IMR-90 (cell line): ENCODE measurements at regions not wholly inside any gene's neighbourhood (a gene's known extent, or its start where the extent isn't known, plus 50 kb on each side); places are given as distances from the start of the nearest gene placed in this dataset.

Experiments
- ATAC-seq: fragments of 200-7000 bp; cut with Tn5 transposase; 2 replicates; pipeline ENCODE4 v1.9.1; 2020; ENCODE audit warnings: low read depth, mild to moderate bottlenecking, moderate library complexity
- BruUV-seq: library from RNA; stranded (reverse); fragments of 400-500 nt; replicated peaks from 2 replicates; lab custom pipeline; 2021; lab: Mats Ljungman, UMichigan
- CTCF ChIA-PET: fragments of 300-600 bp; formaldehyde crosslinking; extraction: SDS; loops from one replicate; lab custom pipeline; 2021; ENCODE audit warnings: antibody characterized with exemption; lab: Yijun Ruan, JAX
- POLR2A ChIA-PET: fragments of 300-600 bp; sonication (Branson Sonifier 250); formaldehyde crosslinking; loops from one replicate; lab custom pipeline; 2022; ENCODE audit warnings: antibody characterized with exemption; ENCODE audit not compliant: unreplicated experiment; lab: Charles Lee
- DNase-seq: peaks from one replicate; pipeline ENCODE4 v3.0.0; 2013
- H2AFZ ChIP-seq: replicated peaks from 2 replicates; pipeline ENCODE3; 2013; ENCODE audit warnings: low read length, mild to moderate bottlenecking; ENCODE audit not compliant: poor library complexity
- H2AK5ac ChIP-seq: 2 replicates; pipeline ENCODE4 v1.6.1; 2013; ENCODE audit warnings: low read depth, low read length, inconsistent platforms
- H2AK9ac ChIP-seq: replicated peaks from 2 replicates; pipeline ENCODE3; 2013; ENCODE audit warnings: mild to moderate bottlenecking, low read depth, low read length, moderate library complexity; ENCODE audit not compliant: poor library complexity
- H2BK120ac ChIP-seq: 2 replicates; pipeline ENCODE4 v1.6.1; 2013; ENCODE audit warnings: low read depth, low read length, inconsistent platforms
- H2BK15ac ChIP-seq: 3 replicates; pipeline ENCODE4 v1.6.1; 2013; ENCODE audit warnings: low read depth, low read length, inconsistent platforms
- H2BK20ac ChIP-seq: 2 replicates; pipeline ENCODE4 v1.6.1; 2013; ENCODE audit warnings: low read depth, mild to moderate bottlenecking, inconsistent platforms, low read length, moderate library complexity
- H2BK5ac ChIP-seq: 2 replicates; pipeline ENCODE4 v1.6.1; 2013; ENCODE audit warnings: mild to moderate bottlenecking, low read depth, low read length, inconsistent platforms; ENCODE audit not compliant: poor library complexity, severe bottlenecking
- H3K14ac ChIP-seq: replicated peaks from 2 replicates; pipeline ENCODE4 v1.6.1; 2013; ENCODE audit warnings: low read depth, low read length, inconsistent platforms
- H3K18ac ChIP-seq: 2 replicates; pipeline ENCODE4 v1.6.1; 2013; ENCODE audit warnings: low read depth, low read length, control low read depth
- H3K23ac ChIP-seq: 2 replicates; pipeline ENCODE4 v1.6.1; 2013; ENCODE audit warnings: low read depth, low read length, inconsistent platforms
- H3K27ac ChIP-seq: 2 replicates; pipeline ENCODE4 v1.5.1; 2013; ENCODE audit warnings: mild to moderate bottlenecking, control low read depth, low read length; ENCODE audit not compliant: insufficient read depth
- H3K27me3 ChIP-seq: 2 replicates; pipeline ENCODE4 v1.6.1; 2013; ENCODE audit warnings: low read length; ENCODE audit not compliant: control insufficient read depth, insufficient read depth
- H3K36me3 ChIP-seq: 2 replicates; pipeline ENCODE4 v1.6.1; 2013; ENCODE audit warnings: low read length, mixed read lengths; ENCODE audit not compliant: control insufficient read depth, insufficient read depth
- H3K4ac ChIP-seq: 2 replicates; pipeline ENCODE4 v1.6.1; 2013; ENCODE audit warnings: low read depth, low read length, inconsistent platforms
- H3K4me1 ChIP-seq: 2 replicates; pipeline ENCODE4 v1.6.1; 2013; ENCODE audit warnings: low read length, mixed read lengths; ENCODE audit not compliant: control insufficient read depth, insufficient read depth
- H3K4me2 ChIP-seq: 2 replicates; pipeline ENCODE4 v1.6.1; 2013; ENCODE audit warnings: low read depth, mild to moderate bottlenecking, control low read depth, low read length, moderate library complexity
- H3K4me3 ChIP-seq: 2 replicates; pipeline ENCODE4 v1.5.1; 2013; ENCODE audit warnings: low read depth, mild to moderate bottlenecking, control low read depth, low read length, moderate library complexity; ENCODE audit not compliant: insufficient read depth
- H3K56ac ChIP-seq: 2 replicates; pipeline ENCODE4 v1.6.1; 2013; ENCODE audit warnings: low read length, inconsistent platforms; ENCODE audit not compliant: insufficient read depth; ENCODE audit errors: extremely low read depth
- H3K79me1 ChIP-seq, 2 experiments: 2 replicates each; pipeline ENCODE4 v1.6.1; 2013; ENCODE audit warnings: low read length in 2 of 2, inconsistent platforms in 1 of 2, low read depth in 1 of 2
- H3K9ac ChIP-seq: 2 replicates; pipeline ENCODE4 v1.6.1; 2013; ENCODE audit warnings: low read depth, low read length, control low read depth
- H3K9me1 ChIP-seq: 2 replicates; pipeline ENCODE4 v1.6.1; 2013; ENCODE audit warnings: low read length, inconsistent platforms; ENCODE audit not compliant: insufficient read depth
- H3K9me3 ChIP-seq: 2 replicates; pipeline ENCODE4 v1.6.1; 2013; ENCODE audit warnings: low read length; ENCODE audit not compliant: control insufficient read depth, insufficient read depth
- H4K20me1 ChIP-seq: 2 replicates; pipeline ENCODE4 v1.6.1; 2013; ENCODE audit warnings: low read length, inconsistent platforms; ENCODE audit not compliant: insufficient read depth
- H4K5ac ChIP-seq: 2 replicates; pipeline ENCODE4 v1.6.1; 2013; ENCODE audit warnings: mild to moderate bottlenecking, low read depth, low read length, control low read depth
- H4K8ac ChIP-seq, 2 experiments: 2 replicates each; pipeline ENCODE4 v1.6.1; 2013; ENCODE audit warnings: low read depth in 2 of 2, low read length in 2 of 2, control low read depth in 1 of 2, inconsistent platforms in 1 of 2
- H4K91ac ChIP-seq: 2 replicates; pipeline ENCODE4 v1.6.1; 2013; ENCODE audit warnings: low read depth, low read length, inconsistent platforms; ENCODE audit not compliant: insufficient read depth
- BHLHE40 ChIP-seq: fragments of 150-350 bp; IDR thresholded peaks from 2 replicates; pipeline ENCODE4 v1.6.1; 2016; ENCODE audit warnings: mild to moderate bottlenecking, low read depth, low read length
- CEBPB ChIP-seq: IDR thresholded peaks from 2 replicates; pipeline ENCODE4 v1.6.1; 2012; ENCODE audit warnings: low read depth, low read length, improper control_type of control experiment
- CHD1 ChIP-seq: IDR thresholded peaks from 2 replicates; pipeline ENCODE4 v1.6.1; 2012; ENCODE audit warnings: low read depth, low read length, improper control_type of control experiment
- MAFK ChIP-seq: IDR thresholded peaks from 2 replicates; pipeline ENCODE4 v1.6.1; 2012; ENCODE audit warnings: low read depth, low read length, improper control_type of control experiment
- MAZ ChIP-seq: IDR thresholded peaks from 2 replicates; pipeline ENCODE4 v1.6.1; 2012; ENCODE audit warnings: low read depth, mild to moderate bottlenecking, low read length, improper control_type of control experiment, moderate library complexity, borderline replicate concordance
- MXI1 ChIP-seq: IDR thresholded peaks from 2 replicates; pipeline ENCODE4 v1.6.1; 2012; ENCODE audit warnings: low read depth, mild to moderate bottlenecking, low read length, moderate library complexity, borderline replicate concordance
- NFE2L2 ChIP-seq: fragments of 150-350 bp; IDR thresholded peaks from 2 replicates; pipeline ENCODE4 v1.6.1; 2016; ENCODE audit warnings: low read depth, mild to moderate bottlenecking, low read length
- POLR2A ChIP-seq: IDR thresholded peaks from 2 replicates; pipeline ENCODE4 v1.6.1; 2012; ENCODE audit warnings: mild to moderate bottlenecking, low read depth, low read length
- RAD21 ChIP-seq: IDR thresholded peaks from 2 replicates; pipeline ENCODE4 v1.6.1; 2012; ENCODE audit warnings: low read length, improper control_type of control experiment
- RCOR1 ChIP-seq: IDR thresholded peaks from 2 replicates; pipeline ENCODE4 v1.6.1; 2012; ENCODE audit warnings: mild to moderate bottlenecking, low read length, improper control_type of control experiment; ENCODE audit not compliant: insufficient replicate concordance
- RFX5 ChIP-seq: IDR thresholded peaks from 2 replicates; pipeline ENCODE4 v1.8.0; 2012; ENCODE audit warnings: low read depth, mild to moderate bottlenecking, low read length, moderate library complexity
- SMC3 ChIP-seq: fragments of 150-350 bp; IDR thresholded peaks from 2 replicates; pipeline ENCODE4 v1.6.1; 2016; ENCODE audit warnings: low read depth, mild to moderate bottlenecking, antibody characterized with exemption, low read length, moderate library complexity
- WGBS, 2 experiments: methylation state at CpG; one replicate each; pipeline versions ENCODE4 v1.1.5 to v1.1.7; 2013; ENCODE audit warnings: missing lambda C conversion rate in 2 of 2; ENCODE audit not compliant: insufficient read length in 1 of 2; ENCODE audit errors: extremely low coverage in 2 of 2; 5-methylcytosine and 5-hydroxymethylcytosine counted together
- dilution Hi-C: fragments of 300-500 bp; cut with HindIII; formaldehyde crosslinking; loops from one replicate; pipeline ENCODE4 v1.14.3; 2018; ENCODE audit warnings: low sequenced_read_pairs; ENCODE audit not compliant: unreplicated experiment
- in situ Hi-C: fragments of 300-500 bp; cut with MboI; formaldehyde crosslinking; loops from 3 replicates; pipeline ENCODE4 v1.14.3; 2019; ENCODE audit warnings: low sequenced_read_pairs, inconsistent platforms, mixed read lengths
- intact Hi-C: fragments of 100-400 bp; cut with micrococcal nuclease; formaldehyde crosslinking; loops from 2 replicates; pipeline ENCODE4 v1.10.0; 2022
- TF ChIP-seq, protein P1 (sequence below): fragments of 150-350 bp; IDR thresholded peaks from 2 replicates; pipeline ENCODE4 v1.6.1; 2016; ENCODE audit warnings: low read depth, mild to moderate bottlenecking, low read length, moderate library complexity, borderline replicate concordance

DNA sequence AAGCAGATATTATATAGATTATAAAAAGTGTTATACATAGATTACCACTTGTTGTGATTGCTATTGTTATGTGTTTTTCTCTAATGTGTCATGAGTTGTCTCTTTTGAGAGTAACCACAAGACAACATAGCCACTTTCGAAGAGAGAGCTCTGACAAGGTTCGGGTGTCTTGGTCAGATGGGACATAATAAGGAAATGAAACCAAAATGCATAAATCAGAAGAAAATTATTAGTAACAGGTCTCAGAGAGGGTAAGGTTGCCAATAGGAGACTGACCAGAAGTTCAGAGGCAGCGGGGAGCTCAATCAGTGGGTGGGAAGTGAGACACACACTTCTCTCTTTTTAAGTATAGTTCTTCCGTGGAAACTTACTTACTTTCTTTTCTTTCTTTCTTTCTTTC, 639.2 kb upstream of the POT1 start:
- H2BK15ac ChIP-seq: no peak overlapping the region
- no peak for ATAC-seq
- ChIA-PET CTCF (no interaction called here), POLR2A (no interaction called here)
- no peaks in the 10 kb centered on the region for H3K27me3 ChIP-seq
- H2BK5ac ChIP-seq: no peak overlapping the region
- peaks cover 8% of the 10 kb centered on the region for H3K9me3 ChIP-seq
- BruUV-seq: no TSS peak
- H4K20me1 ChIP-seq: no peaks in the 10 kb centered on the region
- H2AFZ ChIP-seq: no peak overlapping the region
- in situ Hi-C loops: no loop called here
- no peak for TF ChIP-seq BHLHE40
- TF ChIP-seq MAZ: no peak
- TF ChIP-seq MXI1: no peak
- TF ChIP-seq, protein P1, sequence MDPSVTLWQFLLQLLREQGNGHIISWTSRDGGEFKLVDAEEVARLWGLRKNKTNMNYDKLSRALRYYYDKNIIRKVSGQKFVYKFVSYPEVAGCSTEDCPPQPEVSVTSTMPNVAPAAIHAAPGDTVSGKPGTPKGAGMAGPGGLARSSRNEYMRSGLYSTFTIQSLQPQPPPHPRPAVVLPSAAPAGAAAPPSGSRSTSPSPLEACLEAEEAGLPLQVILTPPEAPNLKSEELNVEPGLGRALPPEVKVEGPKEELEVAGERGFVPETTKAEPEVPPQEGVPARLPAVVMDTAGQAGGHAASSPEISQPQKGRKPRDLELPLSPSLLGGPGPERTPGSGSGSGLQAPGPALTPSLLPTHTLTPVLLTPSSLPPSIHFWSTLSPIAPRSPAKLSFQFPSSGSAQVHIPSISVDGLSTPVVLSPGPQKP: no peak
- no peak for TF ChIP-seq NFE2L2
- TF ChIP-seq CHD1: no peak
- no peak for TF ChIP-seq RFX5
- no peak for TF ChIP-seq RAD21
- TF ChIP-seq CEBPB: no peak
- TF ChIP-seq SMC3: no peak
- no peak for TF ChIP-seq POLR2A
- no peak for TF ChIP-seq RCOR1
- no peak for TF ChIP-seq MAFK
- H3K9me1 ChIP-seq: no peaks in the 10 kb centered on the region
- H3K27ac ChIP-seq: no peak overlapping the region
- no peak overlapping the region for H2BK120ac ChIP-seq
- no peak overlapping the region for H3K4me3 ChIP-seq
- H3K79me1 ChIP-seq: no peaks in the 10 kb centered on the region
- H4K5ac ChIP-seq: no peak overlapping the region
- dilution Hi-C loops: no loop called here
- H3K23ac ChIP-seq: no peak overlapping the region
- H3K4me1 ChIP-seq: no peaks in the 10 kb centered on the region
- no CpG with 5 or more reads among the region's 4 CpGs for WGBS, 2 experiments
- no peak overlapping the region for H4K8ac ChIP-seq
- H2BK20ac ChIP-seq: no peak overlapping the region
- no peaks in the 10 kb centered on the region for H3K36me3 ChIP-seq
- intact Hi-C loops: no loop called here
- no peak overlapping the region for H2AK9ac ChIP-seq
- no peak for DNase-seq
- H3K4me2 ChIP-seq: no peak overlapping the region
- no peak overlapping the region for H3K18ac ChIP-seq
- no peak overlapping the region for H3K14ac ChIP-seq
- H2AK5ac ChIP-seq: no peak overlapping the region
- no peak overlapping the region for H4K91ac ChIP-seq
- no peak overlapping the region for H3K9ac ChIP-seq
- H3K4ac ChIP-seq: no peak overlapping the region
- H3K56ac ChIP-seq: no peak overlapping the region
